ENCODE measurements at regions not wholly inside any gene's neighbourhood (a gene's known extent, or its start where the extent isn't known, plus 50 kb on each side); places are given as distances from the start of the nearest gene placed in this dataset.

DNA sequence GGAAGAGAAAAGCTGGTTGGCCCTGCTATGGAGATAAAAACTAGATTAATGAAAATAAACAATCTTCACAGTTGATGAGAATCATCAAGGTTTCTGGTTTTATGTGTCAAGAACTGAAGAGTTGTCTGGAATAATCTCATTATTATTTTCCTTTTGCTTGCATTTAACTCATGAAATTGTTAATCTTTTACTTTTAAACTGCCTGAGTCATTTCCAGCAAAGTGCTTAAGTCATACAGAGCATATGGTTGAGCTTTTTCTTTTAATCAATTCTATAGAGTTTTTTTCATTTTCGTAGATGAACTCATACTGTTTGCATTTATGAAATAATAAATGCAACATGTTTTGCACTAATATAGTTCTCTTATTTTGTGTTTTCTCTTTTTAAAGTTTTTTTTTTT, 747.9 kb downstream of the NXPH1 start:
- no peaks in the 10 kb centered on the region for H3K9me3 ChIP-seq (ENCODE audit: low read length)
- no peaks in the 10 kb centered on the region for H3K79me2 ChIP-seq (replicated peaks; ENCODE audit: insufficient read depth, low read length)
- H3K4me3 ChIP-seq (ENCODE audit: low read length): no peak overlapping the region
- no peaks in the 10 kb centered on the region for H3F3A ChIP-seq (ENCODE audit: insufficient read depth, low read length, poor library complexity, severe bottlenecking)
- no peak overlapping the region for H3K27ac ChIP-seq (ENCODE audit: low read length)
- no peaks in the 10 kb centered on the region for H3K36me3 ChIP-seq (ENCODE audit: insufficient read depth, low read length)
- no peaks in the 10 kb centered on the region for H3K27me3 ChIP-seq (ENCODE audit: insufficient read depth, low read depth, low read length)
- no peaks in the 10 kb centered on the region for H4K20me1 ChIP-seq (ENCODE audit: insufficient read depth)
- no peaks in the 10 kb centered on the region for H3K9me2 ChIP-seq (ENCODE audit: insufficient read depth, low read length)
- H2AFZ ChIP-seq (ENCODE audit: low read depth, low read length): no peak overlapping the region
- H3K4me2 ChIP-seq (ENCODE audit: low read length): no peak overlapping the region
- H3K9ac ChIP-seq (ENCODE audit: low read length): no peak overlapping the region
- TF ChIP-seq RAD21 (conservative IDR thresholded peaks at IDR 0.05) (no peak), EZH2 (IDR thresholded peaks at IDR 0.05; ENCODE audit: borderline replicate concordance, insufficient read depth, low read length, poor library complexity, severe bottlenecking) (no peak), POLR2AphosphoS5 (IDR thresholded peaks at IDR 0.05) (no peak), SMC3 (conservative IDR thresholded peaks at IDR 0.05; ENCODE audit: poor library complexity) (no peak), MXI1 (conservative IDR thresholded peaks at IDR 0.05; ENCODE audit: poor library complexity, severe bottlenecking) (no peak), EP300 (conservative IDR thresholded peaks at IDR 0.05; ENCODE audit: poor library complexity, severe bottlenecking) (no peak), TAF1 (IDR thresholded peaks at IDR 0.05; ENCODE audit: low read depth) (no peak)
- TF ChIP-seq, protein P1, sequence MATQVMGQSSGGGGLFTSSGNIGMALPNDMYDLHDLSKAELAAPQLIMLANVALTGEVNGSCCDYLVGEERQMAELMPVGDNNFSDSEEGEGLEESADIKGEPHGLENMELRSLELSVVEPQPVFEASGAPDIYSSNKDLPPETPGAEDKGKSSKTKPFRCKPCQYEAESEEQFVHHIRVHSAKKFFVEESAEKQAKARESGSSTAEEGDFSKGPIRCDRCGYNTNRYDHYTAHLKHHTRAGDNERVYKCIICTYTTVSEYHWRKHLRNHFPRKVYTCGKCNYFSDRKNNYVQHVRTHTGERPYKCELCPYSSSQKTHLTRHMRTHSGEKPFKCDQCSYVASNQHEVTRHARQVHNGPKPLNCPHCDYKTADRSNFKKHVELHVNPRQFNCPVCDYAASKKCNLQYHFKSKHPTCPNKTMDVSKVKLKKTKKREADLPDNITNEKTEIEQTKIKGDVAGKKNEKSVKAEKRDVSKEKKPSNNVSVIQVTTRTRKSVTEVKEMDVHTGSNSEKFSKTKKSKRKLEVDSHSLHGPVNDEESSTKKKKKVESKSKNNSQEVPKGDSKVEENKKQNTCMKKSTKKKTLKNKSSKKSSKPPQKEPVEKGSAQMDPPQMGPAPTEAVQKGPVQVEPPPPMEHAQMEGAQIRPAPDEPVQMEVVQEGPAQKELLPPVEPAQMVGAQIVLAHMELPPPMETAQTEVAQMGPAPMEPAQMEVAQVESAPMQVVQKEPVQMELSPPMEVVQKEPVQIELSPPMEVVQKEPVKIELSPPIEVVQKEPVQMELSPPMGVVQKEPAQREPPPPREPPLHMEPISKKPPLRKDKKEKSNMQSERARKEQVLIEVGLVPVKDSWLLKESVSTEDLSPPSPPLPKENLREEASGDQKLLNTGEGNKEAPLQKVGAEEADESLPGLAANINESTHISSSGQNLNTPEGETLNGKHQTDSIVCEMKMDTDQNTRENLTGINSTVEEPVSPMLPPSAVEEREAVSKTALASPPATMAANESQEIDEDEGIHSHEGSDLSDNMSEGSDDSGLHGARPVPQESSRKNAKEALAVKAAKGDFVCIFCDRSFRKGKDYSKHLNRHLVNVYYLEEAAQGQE (IDR thresholded peaks at IDR 0.05; ENCODE audit: borderline replicate concordance): no peak
- TF ChIP-seq, protein P2, sequence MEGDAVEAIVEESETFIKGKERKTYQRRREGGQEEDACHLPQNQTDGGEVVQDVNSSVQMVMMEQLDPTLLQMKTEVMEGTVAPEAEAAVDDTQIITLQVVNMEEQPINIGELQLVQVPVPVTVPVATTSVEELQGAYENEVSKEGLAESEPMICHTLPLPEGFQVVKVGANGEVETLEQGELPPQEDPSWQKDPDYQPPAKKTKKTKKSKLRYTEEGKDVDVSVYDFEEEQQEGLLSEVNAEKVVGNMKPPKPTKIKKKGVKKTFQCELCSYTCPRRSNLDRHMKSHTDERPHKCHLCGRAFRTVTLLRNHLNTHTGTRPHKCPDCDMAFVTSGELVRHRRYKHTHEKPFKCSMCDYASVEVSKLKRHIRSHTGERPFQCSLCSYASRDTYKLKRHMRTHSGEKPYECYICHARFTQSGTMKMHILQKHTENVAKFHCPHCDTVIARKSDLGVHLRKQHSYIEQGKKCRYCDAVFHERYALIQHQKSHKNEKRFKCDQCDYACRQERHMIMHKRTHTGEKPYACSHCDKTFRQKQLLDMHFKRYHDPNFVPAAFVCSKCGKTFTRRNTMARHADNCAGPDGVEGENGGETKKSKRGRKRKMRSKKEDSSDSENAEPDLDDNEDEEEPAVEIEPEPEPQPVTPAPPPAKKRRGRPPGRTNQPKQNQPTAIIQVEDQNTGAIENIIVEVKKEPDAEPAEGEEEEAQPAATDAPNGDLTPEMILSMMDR (IDR thresholded peaks at IDR 0.05; ENCODE audit: poor library complexity, severe bottlenecking): no peak

DNA sequence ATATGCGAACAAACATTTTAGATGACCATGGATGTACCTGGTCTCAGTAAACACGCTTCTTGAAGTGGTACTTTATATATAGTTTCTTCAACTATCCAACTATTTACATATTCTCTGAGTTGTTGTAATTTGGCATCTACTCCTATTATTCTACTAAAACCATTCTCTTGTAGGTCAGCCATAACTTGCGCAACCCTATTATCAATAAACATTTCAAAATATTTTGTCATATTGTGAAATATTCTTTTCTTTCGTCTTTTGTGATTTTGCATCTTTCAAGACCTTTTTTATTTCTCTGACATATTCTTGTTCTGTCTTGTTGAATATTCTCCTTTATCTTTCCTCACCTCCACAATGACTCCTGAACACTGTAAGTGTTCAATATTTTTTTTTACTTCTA, 753.3 kb downstream of the NXPH1 start:
- Histone ChIP-seq H3K79me2 (replicated peaks; ENCODE audit: insufficient read depth, low read length) (no peaks in the 10 kb centered on the region), H2AFZ (ENCODE audit: low read depth, low read length) (no peak overlapping the region), H3K27ac (ENCODE audit: low read length) (no peak overlapping the region), H3K36me3 (ENCODE audit: insufficient read depth, low read length) (no peaks in the 10 kb centered on the region), H3K4me2 (ENCODE audit: low read length) (no peak overlapping the region), H3K27me3 (ENCODE audit: insufficient read depth, low read depth, low read length) (no peaks in the 10 kb centered on the region), H4K20me1 (ENCODE audit: insufficient read depth) (no peaks in the 10 kb centered on the region), H3K9me3 (ENCODE audit: low read length) (no peaks in the 10 kb centered on the region), H3F3A (ENCODE audit: insufficient read depth, low read length, poor library complexity, severe bottlenecking) (no peaks in the 10 kb centered on the region), H3K9me2 (ENCODE audit: insufficient read depth, low read length) (no peaks in the 10 kb centered on the region), H3K4me3 (ENCODE audit: low read length) (no peak overlapping the region), H3K9ac (ENCODE audit: low read length) (no peak overlapping the region)
- TF ChIP-seq POLR2AphosphoS5 (IDR thresholded peaks at IDR 0.05) (no peak), MXI1 (conservative IDR thresholded peaks at IDR 0.05; ENCODE audit: poor library complexity, severe bottlenecking) (no peak), TAF1 (IDR thresholded peaks at IDR 0.05; ENCODE audit: low read depth) (no peak), SMC3 (conservative IDR thresholded peaks at IDR 0.05; ENCODE audit: poor library complexity) (no peak), EZH2 (IDR thresholded peaks at IDR 0.05; ENCODE audit: borderline replicate concordance, insufficient read depth, low read length, poor library complexity, severe bottlenecking) (no peak), RAD21 (conservative IDR thresholded peaks at IDR 0.05) (no peak), EP300 (conservative IDR thresholded peaks at IDR 0.05; ENCODE audit: poor library complexity, severe bottlenecking) (no peak)
- TF ChIP-seq, protein P2 (IDR thresholded peaks at IDR 0.05; ENCODE audit: poor library complexity, severe bottlenecking): no peak
- TF ChIP-seq, protein P1 (IDR thresholded peaks at IDR 0.05; ENCODE audit: borderline replicate concordance): no peak

All from neural cell (in vitro differentiated cells).